Esophagus squamous epithelium (tissue), 5 donors: ENCODE measurements at regions not wholly inside any gene's neighbourhood (a gene's known extent, or its start where the extent isn't known, plus 50 kb on each side); places are given as distances from the start of the nearest gene placed in this dataset.

ENCODE experiments used
- DNase-seq: peaks from one replicate; lab custom pipeline; 2025; lab: John Stamatoyannopoulos, UW
- H3K27ac ChIP-seq, 4 donors: fragments of 200-600 bp; sonication (generic); one replicate each; pipeline ENCODE4 v1.5.1; 2016 to 2019; ENCODE audit warnings: mild to moderate bottlenecking in 1 of 4
- H3K27me3 ChIP-seq, 4 donors: fragments of 200-600 bp; sonication (generic); 1 replicate in 3 of 4; 2 replicates in 1 of 4; pipeline versions ENCODE4 v1.5.1 to v1.6.0; 2017 to 2021; ENCODE audit warnings: antibody characterized with exemption in 1 of 4
- H3K36me3 ChIP-seq, 3 donors: fragments of 200-600 bp; sonication (generic); one replicate each; pipeline ENCODE4 v1.5.1; 2016 to 2019
- H3K4me1 ChIP-seq, 3 donors: fragments of 200-600 bp; sonication (generic); one replicate each; pipeline ENCODE4 v1.5.1; 2017 to 2019
- H3K4me3 ChIP-seq, 4 donors: fragments of 200-600 bp; sonication (generic); 1 replicate in 3 of 4; 2 replicates in 1 of 4; pipeline ENCODE4 v1.5.1; 2016 to 2019; ENCODE audit warnings: mild to moderate bottlenecking in 2 of 4, moderate library complexity in 1 of 4
- H3K9me3 ChIP-seq, 3 donors: fragments of 200-600 bp; sonication (generic); one replicate each; pipeline ENCODE4 v1.5.1; 2016 to 2019
- CTCF ChIP-seq, 6 experiments: fragments of 450-650 bp in 4 of 6; fragments of 200-600 bp in 2 of 6; sonication (generic) in 2 of 6; IDR thresholded peaks; one replicate each; pipeline ENCODE4 v1.5.1; 2016 to 2019; ENCODE audit warnings: antibody characterized with exemption in 6 of 6, mild to moderate bottlenecking in 4 of 6, moderate library complexity in 4 of 6
- POLR2A ChIP-seq, 4 donors: fragments of 450-650 bp; IDR thresholded peaks; one replicate each; pipeline ENCODE4 v1.6.1; 2017; ENCODE audit warnings: antibody characterized with exemption in 4 of 4, mild to moderate bottlenecking in 4 of 4, moderate library complexity in 3 of 4
- WGBS, 2 donors: methylation state at CpG; one replicate each; pipeline ENCODE4 v1.1.5; 2018; 5-methylcytosine and 5-hydroxymethylcytosine counted together
- intact Hi-C: fragments of 100-400 bp; cut with DNase I; formaldehyde crosslinking; loops from one replicate; pipeline ENCODE4 v1.15.0; 2022
- donor health status: DM: yes; HTN: yes; CAD: no.

DNA sequence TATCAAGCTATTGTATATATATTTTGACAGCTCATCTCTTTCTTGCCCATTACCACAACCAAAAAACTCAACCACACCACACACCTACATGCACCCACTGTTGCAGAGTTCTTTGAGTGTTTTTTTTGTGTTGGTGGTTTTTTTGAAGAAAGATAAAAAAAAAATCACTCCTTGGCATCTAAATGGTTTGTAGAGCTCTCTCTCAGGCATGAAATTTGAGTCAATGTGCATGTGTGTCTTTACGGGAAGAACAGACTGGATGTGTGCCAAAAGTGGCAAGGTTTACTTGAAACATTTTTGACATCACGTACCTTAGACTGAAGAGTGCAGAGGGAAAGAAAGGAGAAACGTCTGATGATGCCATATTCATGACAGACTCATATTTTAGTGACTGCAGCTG is 154.2 kb downstream of the FHIP1A start:
- Histone ChIP-seq H3K36me3 (no peaks in the 10 kb centered on the region), H3K4me3 (no peak overlapping the region), H3K9me3 (no peaks in the 10 kb centered on the region), H3K27me3 (no peaks in the 10 kb centered on the region), H3K27ac (no peak overlapping the region), H3K4me1 (no peaks in the 10 kb centered on the region)
- TF ChIP-seq POLR2A (IDR thresholded peaks at IDR 0.05) = no peak
- intact Hi-C loops = no loop called here
- 10 to 17% methylated on average over 3 of the region's 3 CpGs for WGBS, 2 donors
- no peak for DNase-seq

DNA sequence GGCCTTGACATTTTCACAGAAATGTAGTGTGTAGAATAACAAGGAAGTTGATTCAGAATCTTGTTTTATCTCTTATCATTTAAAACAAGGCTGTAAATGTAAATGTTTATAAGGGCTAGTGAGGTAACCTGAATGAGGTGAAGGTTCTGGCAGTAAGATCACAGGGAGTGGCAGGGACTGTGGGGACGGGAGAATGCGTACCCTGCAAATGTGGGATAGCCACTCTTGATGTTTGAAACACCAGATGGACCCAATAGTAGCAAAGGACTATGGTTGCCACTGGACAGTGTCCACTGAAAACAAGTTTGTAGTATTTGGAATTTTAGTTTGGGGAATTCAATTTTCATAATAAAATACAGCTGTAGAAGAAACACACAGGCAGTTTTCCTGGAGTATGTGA is 155.3 kb downstream of the FHIP1A start:
- Histone ChIP-seq H3K9me3 (no peaks in the 10 kb centered on the region), H3K4me1 (peaks cover 0 to 6% (median 0%) of the 10 kb centered on the region in 3 donors), H3K4me3 (no peak overlapping the region), H3K36me3 (no peaks in the 10 kb centered on the region), H3K27ac (no peak overlapping the region), H3K27me3 (no peaks in the 10 kb centered on the region)
- intact Hi-C loops = no loop called here
- 75 to 77% methylated on average over 2 of the region's 2 CpGs for WGBS, 2 donors
- no peak for DNase-seq
- TF ChIP-seq POLR2A (IDR thresholded peaks at IDR 0.05) (no peak), CTCF (IDR thresholded peaks at IDR 0.05) (no peak)

GRCh38 chr4:151565583-151565982 is 156.6 kb downstream of the FHIP1A start:
- intact Hi-C loops = no loop called here
- H3K9me3 ChIP-seq = no peaks in the 10 kb centered on the region
- 78 to 87% methylated on average over 3 of the region's 3 CpGs for WGBS, 2 donors

GRCh38 chr4:151566053-151566452 is 157.1 kb downstream of the FHIP1A start:
- DNase-seq = no peak
- peaks cover 0 to 16% (median 0%) of the 10 kb centered on the region in 3 donors for H3K4me1 ChIP-seq
- H3K9me3 ChIP-seq = no peaks in the 10 kb centered on the region
- no peak overlapping the region for H3K4me3 ChIP-seq
- H3K36me3 ChIP-seq = no peaks in the 10 kb centered on the region
- TF ChIP-seq POLR2A (IDR thresholded peaks at IDR 0.05) (no peak), CTCF (IDR thresholded peaks at IDR 0.05) (no peak)
- 91% methylated on average over 3 of the region's 3 CpGs for WGBS, 2 donors
- no peak overlapping the region for H3K27ac ChIP-seq
- intact Hi-C loops = no loop called here
- no peaks in the 10 kb centered on the region for H3K27me3 ChIP-seq

More at GRCh38 chr4:151565583-151565982, 156.6 kb downstream of the FHIP1A start:
- Histone ChIP-seq H3K36me3 (no peaks in the 10 kb centered on the region), H3K27ac (no peak overlapping the region), H3K27me3 (no peaks in the 10 kb centered on the region), H3K4me3 (no peak overlapping the region), H3K4me1 (peaks cover 0 to 16% (median 0%) of the 10 kb centered on the region in 3 donors)
- no peak for TF ChIP-seq CTCF (IDR thresholded peaks at IDR 0.05)
- TF ChIP-seq POLR2A (IDR thresholded peaks at IDR 0.05) = no peak
- DNase-seq = no peak

DNA sequence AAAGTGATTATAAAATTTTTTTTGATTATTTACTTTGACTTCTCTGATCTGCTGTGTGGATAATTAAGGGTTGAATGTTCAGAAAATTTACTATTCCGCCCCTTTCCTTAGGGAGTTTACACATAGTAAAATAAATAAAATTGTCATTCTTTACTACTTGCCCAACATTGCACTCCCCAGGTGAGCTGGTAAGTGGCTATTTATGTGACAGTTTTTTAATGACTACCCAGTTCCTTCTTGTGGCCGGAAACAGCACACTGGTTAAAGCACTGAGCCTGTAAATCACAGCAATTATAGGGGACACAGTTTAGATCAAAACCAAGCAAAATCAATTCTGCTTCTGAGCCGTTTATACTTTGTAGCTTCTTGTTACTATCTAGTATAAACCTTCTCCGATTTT is 158.1 kb downstream of the FHIP1A start:
- 51 to 68% methylated on average over 4 of the region's 4 CpGs for WGBS, 2 donors
- intact Hi-C loops = no loop called here
- Histone ChIP-seq H3K4me3 (no peak overlapping the region), H3K36me3 (no peaks in the 10 kb centered on the region), H3K27me3 (no peaks in the 10 kb centered on the region), H3K4me1 (peaks cover 0 to 16% (median 0%) of the 10 kb centered on the region in 3 donors), H3K9me3 (no peaks in the 10 kb centered on the region), H3K27ac (no peak overlapping the region)
- DNase-seq = no peak
- TF ChIP-seq POLR2A (IDR thresholded peaks at IDR 0.05) = no peak

- no peaks in the 10 kb centered on the region for H3K27me3 ChIP-seq
- intact Hi-C loops = no loop called here
- TF ChIP-seq CTCF (IDR thresholded peaks at IDR 0.05) (no peak), POLR2A (IDR thresholded peaks at IDR 0.05) (no peak)
- peaks cover 0 to 24% (median 0%) of the 10 kb centered on the region in 3 donors for H3K4me1 ChIP-seq
- no peak overlapping the region for H3K27ac ChIP-seq
- no peaks in the 10 kb centered on the region for H3K36me3 ChIP-seq
- 79 to 92% methylated on average over 5 of the region's 5 CpGs for WGBS, 2 donors
- no peak overlapping the region for H3K4me3 ChIP-seq
- no peaks in the 10 kb centered on the region for H3K9me3 ChIP-seq
- no peak for DNase-seq
Observed at GRCh38 chr4:151568966-151569365, 160.0 kb downstream of the FHIP1A start.
